Fibroblast of lung (primary cell): ENCODE measurements at regions not wholly inside any gene's neighbourhood (a gene's known extent, or its start where the extent isn't known, plus 50 kb on each side); places are given as distances from the start of the nearest gene placed in this dataset.

Experiments used
- DNase-seq, 2 donors: peaks; one replicate each; pipeline versions ENCODE4 v3.0.0 to v3.0.0-alpha.2; 2010; ENCODE audit warnings: low read depth in 2 of 2
- H2AFZ ChIP-seq: 2 replicates; pipeline ENCODE4 v1.5.1; 2012; ENCODE audit warnings: low read length, control low read depth, inconsistent platforms
- H3K27ac ChIP-seq: 2 replicates; pipeline ENCODE4 v1.5.1; 2011; ENCODE audit warnings: low read length, control low read depth; ENCODE audit not compliant: insufficient read depth
- H3K27me3 ChIP-seq: 2 replicates; pipeline ENCODE4 v1.5.1; 2011; ENCODE audit warnings: mild to moderate bottlenecking, low read length; ENCODE audit not compliant: control insufficient read depth, insufficient read depth
- H3K36me3 ChIP-seq: 2 replicates; pipeline ENCODE4 v1.5.1; 2011; ENCODE audit warnings: low read length; ENCODE audit not compliant: control insufficient read depth, insufficient read depth
- H3K4me1 ChIP-seq: 2 replicates; pipeline ENCODE4 v1.5.1; 2011; ENCODE audit warnings: low read length; ENCODE audit not compliant: control insufficient read depth, insufficient read depth; ENCODE audit errors: extremely low read depth
- H3K4me2 ChIP-seq: 2 replicates; pipeline ENCODE4 v1.5.1; 2011; ENCODE audit warnings: low read length, control low read depth; ENCODE audit not compliant: insufficient read depth; ENCODE audit errors: extremely low read depth
- H3K4me3 ChIP-seq, 4 experiments: fragments of 200-600 bp in 1 of 4; sonication (generic) in 1 of 4; replicated peaks in 1 of 4; 2 replicates each; pipeline ENCODE4 v1.5.1; 2011 to 2016; ENCODE audit warnings: low read length in 4 of 4, low read depth in 3 of 4, mild to moderate bottlenecking in 3 of 4, control low read depth in 2 of 4, inconsistent platforms in 1 of 4, mixed read lengths in 1 of 4; ENCODE audit not compliant: insufficient read depth in 1 of 4; ENCODE audit errors: control extremely low read depth in 1 of 4
- H3K79me2 ChIP-seq: 2 replicates; pipeline ENCODE4 v1.5.1; 2012; ENCODE audit warnings: mild to moderate bottlenecking, low read length, inconsistent platforms; ENCODE audit not compliant: control insufficient read depth, insufficient read depth
- H3K9ac ChIP-seq: 2 replicates; pipeline ENCODE4 v1.5.1; 2011; ENCODE audit warnings: mild to moderate bottlenecking, low read length, control low read depth; ENCODE audit not compliant: insufficient read depth
- H3K9me3 ChIP-seq: 2 replicates; pipeline ENCODE4 v1.5.1; 2012; ENCODE audit warnings: low read depth, low read length; ENCODE audit not compliant: control insufficient read depth, insufficient read depth
- H4K20me1 ChIP-seq: 2 replicates; pipeline ENCODE4 v1.5.1; 2011; ENCODE audit warnings: low read length; ENCODE audit not compliant: control insufficient read depth, insufficient read depth; ENCODE audit errors: extremely low read depth
- CTCF ChIP-seq, 2 donors: IDR thresholded peaks in 1 of 2; conservative IDR thresholded peaks in 1 of 2; 1 replicate in 1 of 2; 2 replicates in 1 of 2; pipeline ENCODE4 v1.5.1; 2011 to 2012; ENCODE audit warnings: low read length in 2 of 2, control low read depth in 1 of 2, inconsistent platforms in 1 of 2, low read depth in 1 of 2, mild to moderate bottlenecking in 1 of 2
- EZH2 ChIP-seq: IDR thresholded peaks from 2 replicates; pipeline ENCODE4 v1.5.1; 2012; ENCODE audit warnings: low read length, control low read depth, mild to moderate bottlenecking; ENCODE audit errors: missing control alignments

- DNase-seq, result no peak
- Histone ChIP-seq H3K79me2 (no peaks in the 10 kb centered on the region), H3K4me1 (no peaks in the 10 kb centered on the region), H3K27me3 (peaks cover 14% of the 10 kb centered on the region), H3K9me3 (no peaks in the 10 kb centered on the region), H2AFZ (no peak overlapping the region), H3K4me2 (no peak overlapping the region), H3K36me3 (no peaks in the 10 kb centered on the region), H4K20me1 (no peaks in the 10 kb centered on the region), H3K4me3 (no peak overlapping the region), H3K9ac (no peak overlapping the region), H3K27ac (no peak overlapping the region)
- TF ChIP-seq EZH2 (no peak), CTCF (conservative IDR thresholded peaks at IDR 0.05 in 1 of 2, IDR thresholded peaks at IDR 0.05 in 1 of 2; ENCODE audit: low read depth in 1 of 2, low read length in 2 of 2) (no peak)
These were observed 128.4 kb upstream of the ZBTB40 start for GRCh38 chr1:22323141-22323845.

GRCh38 chr1:22323846-22324504, 127.7 kb upstream of the ZBTB40 start:
- no peak for TF ChIP-seq CTCF (conservative IDR thresholded peaks at IDR 0.05 in 1 of 2, IDR thresholded peaks at IDR 0.05 in 1 of 2; ENCODE audit: low read depth in 1 of 2, low read length in 2 of 2)
- no peak for TF ChIP-seq EZH2
- Histone ChIP-seq H3K4me2 (no peak overlapping the region), H4K20me1 (no peaks in the 10 kb centered on the region), H3K9ac (no peak overlapping the region), H3K4me3 (no peak overlapping the region), H3K36me3 (no peaks in the 10 kb centered on the region), H3K27me3 (peaks cover 11% of the 10 kb centered on the region), H2AFZ (no peak overlapping the region), H3K27ac (no peak overlapping the region), H3K79me2 (no peaks in the 10 kb centered on the region), H3K4me1 (no peaks in the 10 kb centered on the region), H3K9me3 (no peaks in the 10 kb centered on the region)
- no peak for DNase-seq

GRCh38 chr1:22325531-22326371, 125.9 kb upstream of the ZBTB40 start:
- Histone ChIP-seq H2AFZ (no peak overlapping the region), H3K4me1 (no peaks in the 10 kb centered on the region), H4K20me1 (no peaks in the 10 kb centered on the region), H3K79me2 (no peaks in the 10 kb centered on the region), H3K36me3 (no peaks in the 10 kb centered on the region), H3K4me2 (no peak overlapping the region), H3K4me3 (no peak overlapping the region), H3K27me3 (peaks cover 13% of the 10 kb centered on the region), H3K27ac (no peak overlapping the region), H3K9me3 (no peaks in the 10 kb centered on the region), H3K9ac (no peak overlapping the region)
- DNase-seq, result no peak
- TF ChIP-seq EZH2, result no peak
- no peak for TF ChIP-seq CTCF (conservative IDR thresholded peaks at IDR 0.05 in 1 of 2, IDR thresholded peaks at IDR 0.05 in 1 of 2; ENCODE audit: low read depth in 1 of 2, low read length in 2 of 2)
